ENCODE measurements at regions not wholly inside any gene's neighbourhood (a gene's known extent, or its start where the extent isn't known, plus 50 kb on each side); places are given as distances from the start of the nearest gene placed in this dataset.
"Not testable (repeated sequence)": the region's sequence is repeated elsewhere in the genome, so short reads cannot be mapped to it uniquely, and the experiment has no call there.

GRCh38 chr5:15365070-15365469 lies 134.9 kb upstream of the FBXL7 start:
- Histone ChIP-seq H3K4me3 (no peak overlapping the region), H3K36me3 (no peaks in the 10 kb centered on the region), H3K27me3 (no peaks in the 10 kb centered on the region), H3K4me1 (ENCODE audit: low read depth) (peaks cover 9% of the 10 kb centered on the region), H3K27ac (no peak overlapping the region), H3K9me3 (ENCODE audit: low read depth) (no peaks in the 10 kb centered on the region)
- TF ChIP-seq, protein P1, sequence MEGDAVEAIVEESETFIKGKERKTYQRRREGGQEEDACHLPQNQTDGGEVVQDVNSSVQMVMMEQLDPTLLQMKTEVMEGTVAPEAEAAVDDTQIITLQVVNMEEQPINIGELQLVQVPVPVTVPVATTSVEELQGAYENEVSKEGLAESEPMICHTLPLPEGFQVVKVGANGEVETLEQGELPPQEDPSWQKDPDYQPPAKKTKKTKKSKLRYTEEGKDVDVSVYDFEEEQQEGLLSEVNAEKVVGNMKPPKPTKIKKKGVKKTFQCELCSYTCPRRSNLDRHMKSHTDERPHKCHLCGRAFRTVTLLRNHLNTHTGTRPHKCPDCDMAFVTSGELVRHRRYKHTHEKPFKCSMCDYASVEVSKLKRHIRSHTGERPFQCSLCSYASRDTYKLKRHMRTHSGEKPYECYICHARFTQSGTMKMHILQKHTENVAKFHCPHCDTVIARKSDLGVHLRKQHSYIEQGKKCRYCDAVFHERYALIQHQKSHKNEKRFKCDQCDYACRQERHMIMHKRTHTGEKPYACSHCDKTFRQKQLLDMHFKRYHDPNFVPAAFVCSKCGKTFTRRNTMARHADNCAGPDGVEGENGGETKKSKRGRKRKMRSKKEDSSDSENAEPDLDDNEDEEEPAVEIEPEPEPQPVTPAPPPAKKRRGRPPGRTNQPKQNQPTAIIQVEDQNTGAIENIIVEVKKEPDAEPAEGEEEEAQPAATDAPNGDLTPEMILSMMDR (IDR thresholded peaks at IDR 0.05; ENCODE audit: low read depth, low read length) = no peak
- DNase-seq (ENCODE audit: low read depth in 1 of 2, low spot score in 1 of 2) = peak in 1 of 2 donors; percentile 68

DNA sequence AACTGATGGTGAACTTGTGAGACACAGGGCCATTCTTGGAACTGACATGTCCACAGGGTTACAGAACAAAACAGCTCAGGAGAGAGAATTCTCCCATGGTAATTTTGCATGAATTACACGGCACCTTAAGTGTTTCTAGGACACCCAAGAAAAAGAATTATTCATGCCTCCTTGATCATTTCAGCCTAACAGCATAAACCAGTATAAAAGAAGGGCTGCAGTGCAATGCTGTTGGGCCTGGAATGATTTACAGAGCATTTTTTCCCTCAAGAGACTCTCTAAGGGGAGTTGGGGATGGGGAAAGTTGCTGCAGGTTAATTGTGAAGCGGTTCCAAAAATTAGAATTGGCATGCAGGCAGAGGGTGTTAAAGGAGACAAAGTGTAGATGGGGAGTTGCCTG lies 136.4 kb upstream of the FBXL7 start:
- H3K36me3 ChIP-seq = no peaks in the 10 kb centered on the region
- H3K4me1 ChIP-seq (ENCODE audit: low read depth) = peaks cover 9% of the 10 kb centered on the region
- H3K27me3 ChIP-seq = no peaks in the 10 kb centered on the region
- DNase-seq (ENCODE audit: low read depth in 1 of 2, low spot score in 1 of 2) = no peak
- H3K27ac ChIP-seq = no peak overlapping the region
- H3K9me3 ChIP-seq (ENCODE audit: low read depth) = no peaks in the 10 kb centered on the region
- no peak overlapping the region for H3K4me3 ChIP-seq
- TF ChIP-seq, protein P1 (IDR thresholded peaks at IDR 0.05; ENCODE audit: low read depth, low read length) = no peak

GRCh38 chr5:15357092-15357453 lies 142.9 kb upstream of the FBXL7 start:
- DNase-seq (ENCODE audit: low read depth in 1 of 2, low spot score in 1 of 2); H3K4me1 ChIP-seq (ENCODE audit: low read depth); H3K36me3 ChIP-seq; H3K27ac ChIP-seq; H3K4me3 ChIP-seq; H3K27me3 ChIP-seq; H3K9me3 ChIP-seq (ENCODE audit: low read depth): not testable (repeated sequence)

GRCh38 chr5:15356308-15357091 lies 143.5 kb upstream of the FBXL7 start:
- H3K9me3 ChIP-seq (ENCODE audit: low read depth); H3K36me3 ChIP-seq; H3K4me1 ChIP-seq (ENCODE audit: low read depth); H3K4me3 ChIP-seq; DNase-seq (ENCODE audit: low read depth in 1 of 2, low spot score in 1 of 2); H3K27me3 ChIP-seq; H3K27ac ChIP-seq: not testable (repeated sequence)

GRCh38 chr5:15354021-15354420 lies 146.0 kb upstream of the FBXL7 start:
- no peaks in the 10 kb centered on the region for H3K9me3 ChIP-seq (ENCODE audit: low read depth)
- no peaks in the 10 kb centered on the region for H3K27me3 ChIP-seq
- no peaks in the 10 kb centered on the region for H3K36me3 ChIP-seq
- peak in 1 of 2 donors; percentile 35 for DNase-seq (ENCODE audit: low read depth in 1 of 2, low spot score in 1 of 2)
- no peaks in the 10 kb centered on the region for H3K4me1 ChIP-seq (ENCODE audit: low read depth)
- H3K27ac ChIP-seq = no peak overlapping the region
- TF ChIP-seq, protein P1 (IDR thresholded peaks at IDR 0.05; ENCODE audit: low read depth, low read length) = no peak
- H3K4me3 ChIP-seq = no peak overlapping the region

DNA sequence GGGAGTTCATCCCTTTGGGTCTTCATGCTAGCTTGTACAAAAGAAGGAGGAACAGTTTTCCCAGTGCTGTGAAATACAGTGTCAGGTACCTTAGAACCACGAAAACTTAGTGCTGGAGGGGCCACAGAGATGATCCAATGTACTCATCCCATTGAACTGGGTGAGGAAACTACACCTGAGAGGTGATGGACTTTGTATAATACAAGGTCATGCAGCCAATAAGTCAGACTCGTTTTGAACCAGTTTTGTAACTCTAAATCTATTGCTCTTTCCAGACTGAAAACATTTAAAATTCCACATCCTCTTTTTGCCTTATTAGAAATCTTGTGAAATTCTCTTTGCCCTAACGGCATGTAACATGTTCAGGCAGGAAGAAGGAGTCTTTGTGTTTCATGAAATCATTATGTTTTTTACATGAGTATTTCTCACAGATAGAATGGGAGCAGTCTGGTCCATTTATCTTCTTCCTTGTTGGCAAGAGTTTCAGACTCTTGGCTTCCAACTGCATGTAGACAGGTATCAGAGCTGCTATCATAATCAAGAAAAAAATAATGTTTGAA lies 146.8 kb upstream of the FBXL7 start:
- H3K27ac ChIP-seq = no peak overlapping the region
- no peaks in the 10 kb centered on the region for H3K27me3 ChIP-seq
- no peaks in the 10 kb centered on the region for H3K4me1 ChIP-seq (ENCODE audit: low read depth)
- TF ChIP-seq, protein P1 (IDR thresholded peaks at IDR 0.05; ENCODE audit: low read depth, low read length) = no peak
- H3K4me3 ChIP-seq = no peak overlapping the region
- H3K9me3 ChIP-seq (ENCODE audit: low read depth) = no peaks in the 10 kb centered on the region
- no peak for DNase-seq (ENCODE audit: low read depth in 1 of 2, low spot score in 1 of 2)
- H3K36me3 ChIP-seq = no peaks in the 10 kb centered on the region
